H9 (cell line): ENCODE measurements at regions not wholly inside any gene's neighbourhood (a gene's known extent, or its start where the extent isn't known, plus 50 kb on each side); places are given as distances from the start of the nearest gene placed in this dataset.

ENCODE experiments used
- DNase-seq: peaks from one replicate; pipeline ENCODE4 v3.0.0-alpha.2; 2017
- H2AFZ ChIP-seq: one replicate; pipeline ENCODE4 v1.6.1; 2013; ENCODE audit warnings: mild to moderate bottlenecking, low read length, control low read depth, moderate library complexity
- H2AK5ac ChIP-seq: 2 replicates; pipeline ENCODE4 v1.6.1; 2013; ENCODE audit warnings: low read length, control low read depth, mixed read lengths; ENCODE audit not compliant: insufficient read length
- H2BK120ac ChIP-seq: one replicate; pipeline ENCODE4 v1.6.1; 2013; ENCODE audit warnings: low read depth, mild to moderate bottlenecking, low read length, control low read depth, inconsistent platforms; ENCODE audit not compliant: poor library complexity, severe bottlenecking
- H2BK12ac ChIP-seq: 2 replicates; pipeline ENCODE4 v1.6.1; 2013; ENCODE audit warnings: low read length, control low read depth, mixed read lengths, low read depth; ENCODE audit not compliant: insufficient read length
- H2BK15ac ChIP-seq: 2 replicates; pipeline ENCODE4 v1.6.1; 2013; ENCODE audit warnings: low read depth, low read length, control low read depth
- H2BK20ac ChIP-seq: one replicate; pipeline ENCODE4 v1.6.1; 2013; ENCODE audit warnings: low read depth, mild to moderate bottlenecking, low read length, control low read depth, inconsistent platforms; ENCODE audit not compliant: poor library complexity, severe bottlenecking
- H2BK5ac ChIP-seq: 2 replicates; pipeline ENCODE4 v1.6.1; 2013; ENCODE audit warnings: low read length, control low read depth, mixed read lengths; ENCODE audit not compliant: insufficient read length
- H3K14ac ChIP-seq: 2 replicates; pipeline ENCODE4 v1.6.1; 2013; ENCODE audit warnings: low read length, control low read depth; ENCODE audit not compliant: insufficient read depth
- H3K18ac ChIP-seq: 2 replicates; pipeline ENCODE4 v1.6.1; 2013; ENCODE audit warnings: low read depth, mild to moderate bottlenecking, mixed read lengths, low read length, control low read depth; ENCODE audit not compliant: insufficient read length
- H3K23ac ChIP-seq: 2 replicates; pipeline ENCODE4 v1.6.1; 2013; ENCODE audit warnings: low read length, control low read depth, mixed read lengths, low read depth; ENCODE audit not compliant: insufficient read length
- H3K23me2 ChIP-seq: 2 replicates; pipeline ENCODE4 v1.6.1; 2013; ENCODE audit warnings: low read depth, mild to moderate bottlenecking, mixed read lengths, low read length, control low read depth; ENCODE audit not compliant: insufficient read length, poor library complexity, severe bottlenecking
- H3K27ac ChIP-seq: 2 replicates; pipeline ENCODE4 v1.5.1; 2013; ENCODE audit warnings: low read length, control low read depth, mixed read lengths, low read depth; ENCODE audit not compliant: insufficient read length
- H3K27me3 ChIP-seq: 2 replicates; pipeline ENCODE4 v1.6.1; 2013; ENCODE audit warnings: low read length, control low read depth, inconsistent platforms; ENCODE audit not compliant: insufficient read depth
- H3K4ac ChIP-seq: 2 replicates; pipeline ENCODE4 v1.6.1; 2013; ENCODE audit warnings: low read depth, mild to moderate bottlenecking, control low read depth, inconsistent platforms, low read length, moderate library complexity
- H3K4me1 ChIP-seq: 2 replicates; pipeline ENCODE4 v1.6.1; 2013; ENCODE audit warnings: low read length, control low read depth, inconsistent platforms; ENCODE audit not compliant: insufficient read depth
- H3K4me2 ChIP-seq: 2 replicates; pipeline ENCODE4 v1.6.1; 2013; ENCODE audit warnings: low read length, control low read depth, mixed read lengths; ENCODE audit not compliant: insufficient read length, insufficient read depth
- H3K56ac ChIP-seq: 2 replicates; pipeline ENCODE4 v1.6.1; 2013; ENCODE audit warnings: low read depth, mild to moderate bottlenecking, mixed read lengths, low read length, control low read depth; ENCODE audit not compliant: insufficient read length
- H3K79me1 ChIP-seq: 2 replicates; pipeline ENCODE4 v1.6.1; 2013; ENCODE audit warnings: low read depth, mild to moderate bottlenecking, moderate library complexity, low read length, control low read depth, inconsistent platforms; ENCODE audit not compliant: insufficient read depth, poor library complexity, severe bottlenecking
- H3K79me2 ChIP-seq: 2 replicates; pipeline ENCODE4 v1.6.1; 2013; ENCODE audit warnings: low read length, control low read depth, inconsistent platforms; ENCODE audit not compliant: insufficient read depth
- H3K9ac ChIP-seq: 2 replicates; pipeline ENCODE4 v1.6.1; 2013; ENCODE audit warnings: low read length, control low read depth, mixed read lengths; ENCODE audit not compliant: insufficient read length; ENCODE audit errors: extremely low read depth
- H3K9me3 ChIP-seq: one replicate; pipeline ENCODE4 v1.6.1; 2013; ENCODE audit warnings: low read depth, low read length, inconsistent platforms; ENCODE audit not compliant: control insufficient read depth
- H3T11ph ChIP-seq: one replicate; pipeline ENCODE4 v1.6.1; 2013; ENCODE audit warnings: mild to moderate bottlenecking, low read length, control low read depth, inconsistent platforms
- H4K20me1 ChIP-seq: one replicate; pipeline ENCODE4 v1.6.1; 2013; ENCODE audit not compliant: control insufficient read depth, insufficient read length, insufficient read depth
- H4K5ac ChIP-seq: 2 replicates; pipeline ENCODE4 v1.6.1; 2013; ENCODE audit warnings: low read depth, mild to moderate bottlenecking, mixed read lengths, low read length, control low read depth; ENCODE audit not compliant: insufficient read length
- H4K8ac ChIP-seq: replicated peaks from 2 replicates; pipeline ENCODE4 v1.6.1; 2013; ENCODE audit warnings: low read length, control low read depth, mixed read lengths, low read depth; ENCODE audit not compliant: insufficient read length
- H4K91ac ChIP-seq: 2 replicates; pipeline ENCODE4 v1.6.1; 2013; ENCODE audit warnings: low read depth, mild to moderate bottlenecking, moderate library complexity, mixed read lengths, low read length, control low read depth; ENCODE audit not compliant: insufficient read length
- H3K27ac Mint-ChIP-seq, 3 experiments: 2 replicates in 2 of 3; 3 replicates in 1 of 3; pipeline ENCODE4 v1.8.0; 2020 to 2021; ENCODE audit warnings: mixed read lengths in 3 of 3, mild to moderate bottlenecking in 1 of 3, moderate library complexity in 1 of 3
- H3K27me3 Mint-ChIP-seq: 2 replicates; pipeline ENCODE4 v1.8.0; 2021; ENCODE audit warnings: low read depth, mild to moderate bottlenecking, moderate library complexity, mixed read lengths
- H3K36me3 Mint-ChIP-seq, 3 experiments: 2 replicates in 2 of 3; 3 replicates in 1 of 3; pipeline ENCODE4 v1.8.0; 2020 to 2021; ENCODE audit warnings: low read depth in 3 of 3, mixed read lengths in 3 of 3; ENCODE audit not compliant: insufficient read depth in 1 of 3
- H3K4me1 Mint-ChIP-seq, 2 experiments: 2 replicates each; pipeline ENCODE4 v1.8.0; 2020; ENCODE audit warnings: mixed read lengths in 2 of 2
- H3K4me3 Mint-ChIP-seq, 2 experiments: 2 replicates in 1 of 2; 3 replicates in 1 of 2; pipeline ENCODE4 v1.8.0; 2020 to 2021; ENCODE audit warnings: mild to moderate bottlenecking in 2 of 2, mixed read lengths in 2 of 2, moderate library complexity in 1 of 2
- H3K9me3 Mint-ChIP-seq, 2 experiments: 2 replicates in 1 of 2; 3 replicates in 1 of 2; pipeline ENCODE4 v1.8.0; 2020; ENCODE audit warnings: mild to moderate bottlenecking in 2 of 2, mixed read lengths in 2 of 2, moderate library complexity in 1 of 2
- CTCF ChIP-seq: fragments of 200-600 bp; sonication (generic); conservative IDR thresholded peaks from 3 replicates; pipeline ENCODE4 v1.8.0; 2021; ENCODE audit warnings: antibody characterized with exemption, mild to moderate bottlenecking
- WGBS: extraction: QIAGEN DNeasy Blood & Tissue Kit; methylation state at CpG from one replicate; pipeline ENCODE4 v1.1.7; 2013; ENCODE audit warnings: missing lambda C conversion rate, low lambda C conversion rate, mixed read lengths; ENCODE audit not compliant: insufficient read length; ENCODE audit errors: extremely low coverage; 5-methylcytosine and 5-hydroxymethylcytosine counted together

GRCh38 chr14:22509751-22510300 is 79.2 kb downstream of the DAD1 start:
- Mint-ChIP-seq H3K4me1 (peaks cover 20 to 29% of the 10 kb centered on the region in 2 experiments), H3K27ac (no peak overlapping the region), H3K9me3 (no peaks in the 10 kb centered on the region), H3K27me3 (no peaks in the 10 kb centered on the region; the same call in 1 of the 2 replicates), H3K36me3 (no peaks in the 10 kb centered on the region), H3K4me3 (no peak overlapping the region)
- H3K23ac ChIP-seq, result no peak overlapping the region
- H4K91ac ChIP-seq, result no peak overlapping the region
- no peak overlapping the region for H3K4ac ChIP-seq
- H2BK12ac ChIP-seq, result no peak overlapping the region
- no CpG with 5 or more reads among the region's 5 CpGs for whole genome bisulfite sequencing
- no peak overlapping the region for H2AK5ac ChIP-seq
- H4K5ac ChIP-seq, result no peak overlapping the region
- no peaks in the 10 kb centered on the region for H3K79me2 ChIP-seq
- no peaks in the 10 kb centered on the region for H4K20me1 ChIP-seq
- TF ChIP-seq CTCF, result no peak
- H2BK20ac ChIP-seq, result no peak overlapping the region
- no peak overlapping the region for H2AFZ ChIP-seq
- no peaks in the 10 kb centered on the region for H3K27me3 ChIP-seq
- H3K9me3 ChIP-seq, result no peaks in the 10 kb centered on the region
- no peak overlapping the region for H3K9ac ChIP-seq
- no peak overlapping the region for H4K8ac ChIP-seq
- H2BK15ac ChIP-seq, result no peak overlapping the region
- no peak overlapping the region for H3K56ac ChIP-seq
- no peak overlapping the region for H3K14ac ChIP-seq
- H3K18ac ChIP-seq, result no peak overlapping the region
- no peak overlapping the region for H2BK5ac ChIP-seq
- no peak overlapping the region for H3T11ph ChIP-seq
- H3K4me2 ChIP-seq, result no peak overlapping the region
- DNase-seq, result no peak
- no peak overlapping the region for H2BK120ac ChIP-seq
- no peaks in the 10 kb centered on the region for H3K23me2 ChIP-seq
- no peaks in the 10 kb centered on the region; the same call in 1 of the 2 replicates for H3K4me1 ChIP-seq
- no peak overlapping the region for H3K27ac ChIP-seq
- H3K79me1 ChIP-seq, result no peaks in the 10 kb centered on the region
